ENCODE measurements at regions not wholly inside any gene's neighbourhood (a gene's known extent, or its start where the extent isn't known, plus 50 kb on each side); places are given as distances from the start of the nearest gene placed in this dataset.

GRCh38 chr13:86429756-86430155, 630.5 kb upstream of the SLITRK6 start:
- TF ChIP-seq POLR2A (IDR thresholded peaks at IDR 0.05; ENCODE audit: low read depth, low read length), result no peak
- no peak for TF ChIP-seq POLR2AphosphoS5 (IDR thresholded peaks at IDR 0.05; ENCODE audit: low read depth, low read length)
